ENCODE measurements at regions not wholly inside any gene's neighbourhood (a gene's known extent, or its start where the extent isn't known, plus 50 kb on each side); places are given as distances from the start of the nearest gene placed in this dataset.
A peak's percentile ranks its signal among the peaks of the same experiment; 100 is the strongest.

GRCh38 chr1:226816576-226816975 is 53.8 kb upstream of the PSEN2 start:
- in situ Hi-C loops (cut with MboI; ENCODE audit: low pct_unique_long_range_greater_than_20kb in 2 of 9, low sequenced_read_pairs in 9 of 9, unreplicated experiment in 9 of 9), result no loop called here
- 20 to 94% (median 76%) methylated on average over 1 to 3 of the region's 3 CpGs; no CpG with 5 or more reads in 4 of the 10 experiments for WGBS, 10 experiments
- Histone ChIP-seq H3K27ac (no peak overlapping the region), H3K4me1 (replicated peaks in 1 of 2) (peaks cover 19 to 27% of the 10 kb centered on the region in 2 donors), H3K4me3 (no peak overlapping the region)
- no peak for ATAC-seq (replicated peaks in 6 of 8)

GRCh38 chr1:226814751-226815537 is 55.5 kb upstream of the PSEN2 start:
- H3K27ac ChIP-seq, result no peak overlapping the region
- 0 to 100% (median 71%) methylated on average over 1 to 10 of the region's 10 CpGs; no CpG with 5 or more reads in 1 of the 10 experiments for WGBS, 10 experiments
- in situ Hi-C loops (cut with MboI; ENCODE audit: low pct_unique_long_range_greater_than_20kb in 2 of 9, low sequenced_read_pairs in 9 of 9, unreplicated experiment in 9 of 9), result no loop called here

GRCh38 chr1:226813671-226814591 is 56.5 kb upstream of the PSEN2 start:
- ATAC-seq (replicated peaks in 6 of 8), result no peak
- Histone ChIP-seq H3K4me1 (replicated peaks in 1 of 2) (peaks cover 7 to 31% of the 10 kb centered on the region in 2 donors), H3K27ac (no peak overlapping the region), H3K4me3 (no peak overlapping the region)
- in situ Hi-C loops (cut with MboI; ENCODE audit: low pct_unique_long_range_greater_than_20kb in 2 of 9, low sequenced_read_pairs in 9 of 9, unreplicated experiment in 9 of 9), result no loop called here
- WGBS, 10 experiments, result 72 to 100% (median 89%) methylated on average over 2 to 7 of the region's 7 CpGs

More at GRCh38 chr1:226814751-226815537, 55.5 kb upstream of the PSEN2 start:
- Histone ChIP-seq H3K4me1 (replicated peaks in 1 of 2) (peaks cover 7 to 26% of the 10 kb centered on the region in 2 donors), H3K4me3 (no peak overlapping the region)
- peak; percentile 66 to 94 (median 92) for ATAC-seq (replicated peaks in 6 of 8)

- in situ Hi-C loops (cut with MboI; ENCODE audit: low pct_unique_long_range_greater_than_20kb in 2 of 9, low sequenced_read_pairs in 9 of 9, unreplicated experiment in 9 of 9), result no loop called here
- H3K27ac ChIP-seq, result no peak overlapping the region
- H3K4me3 ChIP-seq, result no peak overlapping the region
- H3K4me1 ChIP-seq (replicated peaks in 1 of 2), result peaks cover 7 to 30% of the 10 kb centered on the region in 2 donors
- ATAC-seq (replicated peaks in 6 of 8), result no peak
- WGBS, 10 experiments, result 80 to 100% (median 92%) methylated on average over 1 to 4 of the region's 4 CpGs; no CpG with 5 or more reads in 6 of the 10 experiments
These were observed 59.7 kb upstream of the PSEN2 start for GRCh38 chr1:226810681-226811080.

- H3K27ac ChIP-seq, result no peak overlapping the region
- in situ Hi-C loops (cut with MboI; ENCODE audit: low pct_unique_long_range_greater_than_20kb in 2 of 9, low sequenced_read_pairs in 9 of 9, unreplicated experiment in 9 of 9), result no loop called here
- peak in 3 of 8 experiments; percentile 57 to 85 (median 68) for ATAC-seq (replicated peaks in 6 of 8)
- peaks cover 7 to 23% of the 10 kb centered on the region in 2 donors for H3K4me1 ChIP-seq (replicated peaks in 1 of 2)
- WGBS, 10 experiments, result 40 to 100% (median 79%) methylated on average over 2 to 10 of the region's 11 CpGs; no CpG with 5 or more reads in 3 of the 10 experiments
- H3K4me3 ChIP-seq, result no peak overlapping the region
These were observed 60.4 kb upstream of the PSEN2 start for GRCh38 chr1:226809785-226810571.

- Histone ChIP-seq H3K4me3 (no peak overlapping the region), H3K4me1 (replicated peaks in 1 of 2) (peaks cover 0 to 17% of the 10 kb centered on the region in 2 donors), H3K27ac (no peak overlapping the region)
- in situ Hi-C loops (cut with MboI; ENCODE audit: low pct_unique_long_range_greater_than_20kb in 2 of 9, low sequenced_read_pairs in 9 of 9, unreplicated experiment in 9 of 9), result no loop called here
- ATAC-seq (replicated peaks in 6 of 8), result no peak
- 33 to 100% (median 79%) methylated on average over 1 to 3 of the region's 6 CpGs; no CpG with 5 or more reads in 6 of the 10 experiments for WGBS, 10 experiments
These were observed 61.9 kb upstream of the PSEN2 start for GRCh38 chr1:226808501-226808900.

- ATAC-seq (replicated peaks in 6 of 8), result no peak
- Histone ChIP-seq H3K4me1 (replicated peaks in 1 of 2) (peaks cover 0 to 17% of the 10 kb centered on the region in 2 donors), H3K4me3 (no peak overlapping the region), H3K27ac (no peak overlapping the region)
- 0 to 100% (median 73%) methylated on average over 1 of the region's 1 CpG; no CpG with 5 or more reads in 4 of the 10 experiments for WGBS, 10 experiments
- in situ Hi-C loops (cut with MboI; ENCODE audit: low pct_unique_long_range_greater_than_20kb in 2 of 9, low sequenced_read_pairs in 9 of 9, unreplicated experiment in 9 of 9), result no loop called here
These were observed 63.4 kb upstream of the PSEN2 start for GRCh38 chr1:226806988-226807387.

- no peak for ATAC-seq (replicated peaks in 6 of 8)
- peaks cover 0 to 10% of the 10 kb centered on the region in 2 donors for H3K4me1 ChIP-seq (replicated peaks in 1 of 2)
- WGBS, 10 experiments, result 51 to 94% (median 81%) methylated on average over 3 to 12 of the region's 12 CpGs; no CpG with 5 or more reads in 1 of the 10 experiments
- no peak overlapping the region for H3K4me3 ChIP-seq
- no peak overlapping the region for H3K27ac ChIP-seq
- in situ Hi-C loops (cut with MboI; ENCODE audit: low pct_unique_long_range_greater_than_20kb in 2 of 9, low sequenced_read_pairs in 9 of 9, unreplicated experiment in 9 of 9), result no loop called here
These were observed 65.3 kb upstream of the PSEN2 start for GRCh38 chr1:226804907-226805759.

- WGBS, 10 experiments, result 0 to 89% (median 56%) methylated on average over 1 to 2 of the region's 2 CpGs; no CpG with 5 or more reads in 2 of the 10 experiments
- H3K4me1 ChIP-seq (replicated peaks in 1 of 2), result peaks cover 0 to 3% of the 10 kb centered on the region in 2 donors
- H3K4me3 ChIP-seq, result no peak overlapping the region
- H3K27ac ChIP-seq, result no peak overlapping the region
- no peak for ATAC-seq (replicated peaks in 6 of 8)
- in situ Hi-C loops (cut with MboI; ENCODE audit: low pct_unique_long_range_greater_than_20kb in 2 of 9, low sequenced_read_pairs in 9 of 9, unreplicated experiment in 9 of 9), result no loop called here
These were observed 61.8 kb upstream of the ITPKB start for GRCh38 chr1:226800763-226801380.

GRCh38 chr1:226799634-226800281 is 60.7 kb upstream of the ITPKB start:
- no peak overlapping the region for H3K27ac ChIP-seq
- 25 to 100% (median 84%) methylated on average over 1 to 12 of the region's 12 CpGs; no CpG with 5 or more reads in 1 of the 10 experiments for WGBS, 10 experiments
- H3K4me1 ChIP-seq (replicated peaks in 1 of 2), result peaks cover 0 to 2% of the 10 kb centered on the region in 2 donors
- no peak for ATAC-seq (replicated peaks in 6 of 8)
- H3K4me3 ChIP-seq, result no peak overlapping the region
- in situ Hi-C loops (cut with MboI; ENCODE audit: low pct_unique_long_range_greater_than_20kb in 2 of 9, low sequenced_read_pairs in 9 of 9, unreplicated experiment in 9 of 9), result no loop called here

Measured in motor neuron (in vitro differentiated cells).